Mesenchymal stem cell (in vitro differentiated cells and primary cell): ENCODE measurements at regions not wholly inside any gene's neighbourhood (a gene's known extent, or its start where the extent isn't known, plus 50 kb on each side); places are given as distances from the start of the nearest gene placed in this dataset.

Experiments used
- DNase-seq: peaks from one replicate; pipeline ENCODE4 v3.0.0-alpha.2; 2013
- H2AFZ ChIP-seq: one replicate; pipeline ENCODE4 v1.6.1; 2013; ENCODE audit warnings: low read depth, mild to moderate bottlenecking, control low read depth, inconsistent platforms, low read length, moderate library complexity
- H2AK5ac ChIP-seq: 2 replicates; pipeline ENCODE4 v1.6.1; 2013; ENCODE audit warnings: low read length, moderate library complexity, mild to moderate bottlenecking, inconsistent platforms; ENCODE audit not compliant: severe bottlenecking
- H2BK120ac ChIP-seq: one replicate; pipeline ENCODE4 v1.6.1; 2013; ENCODE audit warnings: low read depth, mild to moderate bottlenecking, inconsistent platforms, low read length, moderate library complexity
- H2BK12ac ChIP-seq, 2 experiments: one replicate each; pipeline ENCODE4 v1.6.1; 2013; ENCODE audit warnings: inconsistent platforms in 2 of 2, low read length in 2 of 2, mild to moderate bottlenecking in 2 of 2, moderate library complexity in 2 of 2, control low read depth in 1 of 2
- H2BK15ac ChIP-seq: one replicate; pipeline ENCODE4 v1.6.1; 2013; ENCODE audit warnings: mild to moderate bottlenecking, low read depth, inconsistent platforms; ENCODE audit not compliant: poor library complexity, severe bottlenecking
- H2BK5ac ChIP-seq: 2 replicates; pipeline ENCODE4 v1.6.1; 2013; ENCODE audit warnings: low read depth, mild to moderate bottlenecking, low read length, control low read depth, inconsistent platforms; ENCODE audit not compliant: poor library complexity, severe bottlenecking
- H3K14ac ChIP-seq, 2 experiments: one replicate each; pipeline ENCODE4 v1.6.1; 2013; ENCODE audit warnings: inconsistent platforms in 2 of 2, low read length in 2 of 2, control low read depth in 1 of 2, mild to moderate bottlenecking in 1 of 2, moderate library complexity in 1 of 2
- H3K18ac ChIP-seq, 2 experiments: one replicate each; pipeline ENCODE4 v1.6.1; 2013; ENCODE audit warnings: inconsistent platforms in 2 of 2, low read length in 2 of 2, control low read depth in 1 of 2, low read depth in 1 of 2, mild to moderate bottlenecking in 1 of 2
- H3K23ac ChIP-seq, 2 experiments: one replicate each; pipeline ENCODE4 v1.6.1; 2013; ENCODE audit warnings: inconsistent platforms in 2 of 2, low read length in 2 of 2, mild to moderate bottlenecking in 2 of 2, moderate library complexity in 2 of 2, control low read depth in 1 of 2
- H3K27ac ChIP-seq: 2 replicates; pipeline ENCODE4 v1.5.1; 2013; ENCODE audit warnings: mild to moderate bottlenecking, moderate library complexity, low read length, control low read depth, inconsistent platforms; ENCODE audit not compliant: poor library complexity, severe bottlenecking
- H3K27me3 ChIP-seq, 2 experiments: 2 replicates each; pipeline versions ENCODE4 v1.6.1 to v1.7.0; 2013; ENCODE audit warnings: low read length in 2 of 2, mild to moderate bottlenecking in 2 of 2, moderate library complexity in 2 of 2, control low read depth in 1 of 2, inconsistent platforms in 1 of 2; ENCODE audit not compliant: control insufficient read depth in 1 of 2, insufficient read depth in 1 of 2
- H3K36me3 ChIP-seq, 2 experiments: 2 replicates each; pipeline versions ENCODE4 v1.6.1 to v1.7.0; 2013; ENCODE audit warnings: low read length in 2 of 2, control low read depth in 1 of 2, inconsistent platforms in 1 of 2, low read depth in 1 of 2, mild to moderate bottlenecking in 1 of 2; ENCODE audit not compliant: insufficient read depth in 2 of 2, control insufficient read depth in 1 of 2
- H3K4ac ChIP-seq, 2 experiments: one replicate each; pipeline ENCODE4 v1.6.1; 2013; ENCODE audit warnings: inconsistent platforms in 2 of 2, low read length in 2 of 2, mild to moderate bottlenecking in 2 of 2, moderate library complexity in 2 of 2, control low read depth in 1 of 2, low read depth in 1 of 2
- H3K4me1 ChIP-seq: 2 replicates; pipeline ENCODE4 v1.6.1; 2013; ENCODE audit warnings: low read depth, low read length, control low read depth; ENCODE audit not compliant: control insufficient read depth, insufficient read depth
- H3K4me2 ChIP-seq: 2 replicates; pipeline ENCODE4 v1.6.1; 2013; ENCODE audit warnings: low read length, mild to moderate bottlenecking, inconsistent platforms; ENCODE audit not compliant: poor library complexity, severe bottlenecking
- H3K4me3 ChIP-seq, 2 experiments: 2 replicates each; pipeline versions ENCODE4 v1.5.1 to v1.7.0; 2013; ENCODE audit warnings: low read length in 2 of 2, mild to moderate bottlenecking in 2 of 2, control low read depth in 1 of 2, low read depth in 1 of 2; ENCODE audit not compliant: insufficient read depth in 1 of 2
- H3K79me1 ChIP-seq: replicated peaks from 2 replicates; pipeline ENCODE4 v1.6.1; 2013; ENCODE audit warnings: mild to moderate bottlenecking, control low read depth, low read length, inconsistent platforms; ENCODE audit not compliant: poor library complexity, severe bottlenecking
- H3K9ac ChIP-seq: 2 replicates; pipeline ENCODE4 v1.7.0; 2013; ENCODE audit warnings: mild to moderate bottlenecking, low read length, moderate library complexity
- H3K9me3 ChIP-seq: 2 replicates; pipeline ENCODE4 v1.7.0; 2013; ENCODE audit warnings: mild to moderate bottlenecking, low read length; ENCODE audit not compliant: control insufficient read depth
- H4K8ac ChIP-seq: one replicate; pipeline ENCODE4 v1.6.1; 2013; ENCODE audit warnings: inconsistent platforms, mild to moderate bottlenecking, low read length, moderate library complexity
- H4K91ac ChIP-seq: one replicate; pipeline ENCODE4 v1.6.1; 2013; ENCODE audit warnings: mild to moderate bottlenecking, low read length, inconsistent platforms
- WGBS: methylation state at CpG from one replicate; pipeline ENCODE4 v1.1.7; 2013; ENCODE audit warnings: mixed read lengths; 5-methylcytosine and 5-hydroxymethylcytosine counted together

GRCh38 chr2:167787562-167787961 is 459.8 kb downstream of the STK39 start:
- Histone ChIP-seq H3K14ac (no peak overlapping the region), H4K91ac (peak overlapping the region; percentile 39), H3K23ac (no peak overlapping the region), H3K9ac (no peak overlapping the region), H3K9me3 (no peaks in the 10 kb centered on the region), H3K4me2 (no peak overlapping the region), H4K8ac (no peak overlapping the region), H3K4me1 (peaks cover 4% of the 10 kb centered on the region), H3K36me3 (no peaks in the 10 kb centered on the region), H3K18ac (no peak overlapping the region), H3K27ac (no peak overlapping the region), H2AFZ (no peak overlapping the region), H2BK120ac (peak overlapping the region; percentile 19), H2BK15ac (no peak overlapping the region), H2BK5ac (no peak overlapping the region), H2BK12ac (no peak overlapping the region), H3K79me1 (no peaks in the 10 kb centered on the region), H3K27me3 (no peaks in the 10 kb centered on the region), H2AK5ac (peak overlapping the region; percentile 44), H3K4me3 (no peak overlapping the region), H3K4ac (no peak overlapping the region)
- WGBS: 75% methylated on average over 3 of the region's 3 CpGs
- no peak for DNase-seq

- no peak overlapping the region for H3K23ac ChIP-seq
- H3K18ac ChIP-seq: no peak overlapping the region
- H2AFZ ChIP-seq: no peak overlapping the region
- WGBS: 57% methylated on average over 1 of the region's 1 CpG
- no peak overlapping the region for H3K9ac ChIP-seq
- H3K79me1 ChIP-seq: no peaks in the 10 kb centered on the region
- no peaks in the 10 kb centered on the region for H3K36me3 ChIP-seq
- no peak overlapping the region for H3K4ac ChIP-seq
- no peak for DNase-seq
- H2BK12ac ChIP-seq: peak overlapping the region in 1 of 2 experiments; percentile 11
- H3K27ac ChIP-seq: no peak overlapping the region
- H3K14ac ChIP-seq: no peak overlapping the region
- H3K4me3 ChIP-seq: no peak overlapping the region
- no peak overlapping the region for H2BK120ac ChIP-seq
- no peak overlapping the region for H2AK5ac ChIP-seq
- H3K4me1 ChIP-seq: peaks cover 4% of the 10 kb centered on the region
- H3K27me3 ChIP-seq: no peaks in the 10 kb centered on the region
- no peak overlapping the region for H2BK15ac ChIP-seq
- no peak overlapping the region for H4K8ac ChIP-seq
- H3K9me3 ChIP-seq: no peaks in the 10 kb centered on the region
- no peak overlapping the region for H3K4me2 ChIP-seq
- no peak overlapping the region for H4K91ac ChIP-seq
- H2BK5ac ChIP-seq: no peak overlapping the region
Observed at GRCh38 chr2:167787021-167787420, 460.4 kb downstream of the STK39 start.

- no peak overlapping the region for H2BK120ac ChIP-seq
- DNase-seq: no peak
- no peak overlapping the region for H3K9ac ChIP-seq
- no peak overlapping the region for H4K91ac ChIP-seq
- no peak overlapping the region for H3K23ac ChIP-seq
- H3K27me3 ChIP-seq: no peaks in the 10 kb centered on the region
- H3K79me1 ChIP-seq: no peaks in the 10 kb centered on the region
- no peak overlapping the region for H2BK15ac ChIP-seq
- no peak overlapping the region for H4K8ac ChIP-seq
- H2AFZ ChIP-seq: no peak overlapping the region
- H3K18ac ChIP-seq: no peak overlapping the region
- no peaks in the 10 kb centered on the region for H3K9me3 ChIP-seq
- H3K4me2 ChIP-seq: no peak overlapping the region
- no peak overlapping the region for H3K4me3 ChIP-seq
- WGBS: 77% methylated on average over 6 of the region's 6 CpGs
- peaks cover 4% of the 10 kb centered on the region for H3K4me1 ChIP-seq
- H3K14ac ChIP-seq: no peak overlapping the region
- no peak overlapping the region for H2BK5ac ChIP-seq
- H3K36me3 ChIP-seq: no peaks in the 10 kb centered on the region
- H3K4ac ChIP-seq: no peak overlapping the region
- H3K27ac ChIP-seq: peak overlapping the region; percentile 12
- no peak overlapping the region for H2BK12ac ChIP-seq
- no peak overlapping the region for H2AK5ac ChIP-seq
Observed at GRCh38 chr2:167785606-167786216, 461.7 kb downstream of the STK39 start.

GRCh38 chr2:167784084-167784425 is 463.3 kb downstream of the STK39 start:
- Histone ChIP-seq H3K9me3 (no peaks in the 10 kb centered on the region), H3K14ac (no peak overlapping the region), H2BK15ac (no peak overlapping the region), H3K36me3 (no peaks in the 10 kb centered on the region), H3K9ac (no peak overlapping the region), H2AFZ (no peak overlapping the region), H4K8ac (no peak overlapping the region), H3K23ac (no peak overlapping the region), H2BK120ac (no peak overlapping the region), H3K18ac (peak overlapping the region in 1 of 2 experiments; percentile 48), H3K4ac (no peak overlapping the region), H3K4me2 (peak overlapping the region; percentile 49), H3K79me1 (no peaks in the 10 kb centered on the region), H2BK5ac (no peak overlapping the region), H2BK12ac (no peak overlapping the region), H3K4me1 (peaks cover 4% of the 10 kb centered on the region), H2AK5ac (no peak overlapping the region), H3K27me3 (no peaks in the 10 kb centered on the region), H3K27ac (peak overlapping the region; percentile 75), H4K91ac (no peak overlapping the region), H3K4me3 (no peak overlapping the region)
- 42% methylated on average over 2 of the region's 3 CpGs for WGBS
- DNase-seq: no peak
